Amniotic stem cell (primary cell): ENCODE measurements at regions not wholly inside any gene's neighbourhood (a gene's known extent, or its start where the extent isn't known, plus 50 kb on each side); places are given as distances from the start of the nearest gene placed in this dataset.
A peak's percentile ranks its signal among the peaks of the same experiment; 100 is the strongest.
"Not testable (repeated sequence)": the region's sequence is repeated elsewhere in the genome, so short reads cannot be mapped to it uniquely, and the experiment has no call there.

Source experiments
- DNase-seq: peaks from one replicate; lab custom pipeline; 2025; lab: John Stamatoyannopoulos, UW

DNA sequence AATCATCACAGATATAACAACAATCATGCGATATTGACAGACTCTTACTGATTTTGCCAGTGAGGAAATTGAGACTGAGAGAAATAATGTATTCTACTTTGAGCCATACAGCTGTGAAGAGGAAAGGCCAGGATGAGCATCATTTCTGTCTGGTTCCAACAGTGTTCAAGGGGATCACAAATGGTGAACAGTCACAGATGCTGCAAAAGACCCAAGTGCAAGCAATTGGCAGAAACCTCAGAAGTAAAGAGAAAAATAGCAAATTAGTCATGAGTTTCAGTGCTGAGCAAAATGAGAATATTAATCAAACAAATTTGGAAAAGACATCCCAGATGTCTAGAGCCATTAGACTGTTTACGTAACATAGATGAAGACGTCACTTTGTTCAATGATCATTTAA, 114.1 kb downstream of the RAB38 start:
- no peak for DNase-seq

GRCh38 chr11:88059326-88059725, 115.9 kb downstream of the RAB38 start:
- no peak for DNase-seq

DNA sequence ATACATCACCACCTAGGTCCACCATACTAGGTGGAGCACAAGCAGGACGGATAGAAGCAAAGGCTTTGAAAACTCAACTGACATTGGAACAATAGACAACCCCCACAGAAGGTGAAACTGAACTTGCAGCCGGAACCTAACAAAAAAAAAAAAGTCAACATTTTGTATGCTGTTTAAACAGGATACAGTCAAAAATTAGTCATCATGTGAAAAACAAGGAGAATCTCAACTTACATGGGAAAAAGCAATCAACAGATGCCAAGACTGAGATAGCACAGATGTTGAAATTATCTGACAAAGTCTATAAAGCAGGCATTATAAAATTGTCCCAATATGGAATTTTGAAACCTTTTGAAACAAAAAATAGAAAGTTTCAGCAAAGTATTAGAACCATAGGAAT, 123.8 kb downstream of the RAB38 start:
- no peak for DNase-seq

GRCh38 chr11:88050247-88050646, 125.0 kb downstream of the RAB38 start:
- DNase-seq = no peak

GRCh38 chr11:88045288-88045687, 130.0 kb downstream of the RAB38 start:
- not testable (repeated sequence) for DNase-seq

DNA sequence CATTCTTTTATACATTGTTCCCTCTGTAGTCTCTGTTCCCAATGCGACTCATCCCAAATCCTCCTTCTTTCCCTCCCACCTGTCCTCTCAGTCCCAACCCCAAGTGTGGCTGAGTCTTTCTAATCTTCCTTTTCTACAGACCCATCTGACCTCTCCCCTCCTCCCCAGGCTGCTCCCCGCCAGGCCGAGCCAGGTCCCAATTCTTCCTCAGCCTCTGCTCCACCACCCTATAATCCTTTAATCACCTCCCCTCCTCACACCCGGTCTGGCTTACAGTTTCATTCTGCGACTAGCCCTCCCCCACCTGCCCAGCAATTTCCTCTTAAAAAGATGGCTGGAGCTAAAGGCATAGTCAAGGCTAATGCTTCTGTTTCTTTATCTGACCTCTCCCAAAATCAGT, 130.6 kb downstream of the RAB38 start:
- DNase-seq = not testable (repeated sequence)

- DNase-seq = no peak
Measured at GRCh38 chr11:88043149-88043548, 132.1 kb downstream of the RAB38 start.

GRCh38 chr11:88042647-88043046, 132.6 kb downstream of the RAB38 start:
- no peak for DNase-seq

GRCh38 chr11:88042238-88042637, 133.0 kb downstream of the RAB38 start:
- DNase-seq = no peak

- no peak for DNase-seq
Measured at GRCh38 chr11:88041679-88042078, 133.6 kb downstream of the RAB38 start.

DNA sequence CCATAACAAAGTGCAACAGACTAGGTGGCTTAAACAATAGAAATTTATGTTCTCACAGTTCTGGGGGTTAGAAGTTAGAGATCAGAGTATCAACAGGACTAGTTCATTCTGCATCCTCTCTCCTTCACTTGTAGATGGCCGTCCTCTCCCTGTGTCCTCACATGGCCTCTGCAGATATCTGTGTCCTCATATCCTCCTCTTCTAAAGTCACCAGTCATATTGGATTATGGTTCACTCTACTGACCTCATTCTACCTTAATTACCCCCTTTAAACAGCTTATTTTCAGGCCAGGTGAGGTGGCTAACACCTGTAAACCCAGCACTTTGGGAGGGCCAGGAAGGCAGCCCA, 135.1 kb downstream of the RAB38 start:
- DNase-seq = no peak

- DNase-seq = no peak
Measured at GRCh38 chr11:88039476-88040147, 135.6 kb downstream of the RAB38 start.

DNA sequence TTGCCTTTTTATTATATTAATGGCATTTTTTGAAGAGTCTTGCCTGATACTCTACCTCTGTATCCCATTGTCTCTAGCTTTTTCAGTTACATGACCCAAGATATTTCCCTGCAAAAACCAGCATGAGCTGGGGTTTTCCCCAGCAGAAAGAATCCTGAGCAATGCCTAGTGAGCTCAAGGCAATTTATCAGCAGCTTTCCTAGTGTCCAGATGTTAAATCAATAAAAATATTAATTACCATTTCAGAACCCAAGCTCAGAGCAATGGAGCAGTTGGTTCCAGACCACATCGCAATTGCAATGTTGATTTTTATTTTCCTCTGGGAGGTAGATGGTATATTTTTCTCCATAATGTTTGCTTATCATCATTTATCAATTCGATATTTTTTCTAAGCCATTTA, 137.2 kb downstream of the RAB38 start:
- no peak for DNase-seq

DNA sequence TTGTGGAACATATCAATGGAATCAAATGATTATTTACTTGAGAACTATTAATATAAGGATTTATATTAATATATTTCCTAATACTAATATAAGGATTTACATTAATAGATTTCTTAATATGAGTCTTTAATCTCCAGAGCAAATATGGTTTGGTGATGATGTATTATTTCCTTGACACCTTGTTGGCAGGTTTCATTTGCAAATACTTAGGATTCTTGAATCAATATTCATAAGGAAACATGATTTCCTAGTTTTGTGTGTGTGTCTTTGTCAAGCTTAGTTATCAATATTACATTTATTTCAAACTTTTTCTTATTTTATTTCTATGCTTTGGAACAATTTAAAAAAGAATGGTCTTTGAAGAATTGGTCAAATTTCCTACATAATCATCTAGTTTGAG, 138.5 kb downstream of the RAB38 start:
- DNase-seq = no peak

DNA sequence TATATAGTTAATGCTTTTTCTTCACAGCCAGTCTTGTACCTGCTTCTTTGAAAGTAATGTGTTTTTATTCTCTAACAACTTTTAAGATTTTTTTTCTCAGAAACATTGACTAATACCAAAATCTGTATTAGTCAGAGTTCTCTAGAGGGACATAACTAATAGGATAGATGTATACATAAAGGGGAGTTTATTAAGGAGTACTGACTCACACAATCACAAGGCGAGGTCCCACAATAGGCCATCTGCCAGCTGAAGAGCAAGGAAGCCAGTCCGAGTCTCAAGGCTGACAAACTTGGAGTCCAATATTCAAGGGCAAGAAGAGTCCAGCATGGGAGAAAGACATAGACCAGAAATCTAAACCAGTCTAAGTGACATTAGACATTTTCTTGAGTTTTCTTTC, 140.0 kb downstream of the RAB38 start:
- DNase-seq = no peak

DNA sequence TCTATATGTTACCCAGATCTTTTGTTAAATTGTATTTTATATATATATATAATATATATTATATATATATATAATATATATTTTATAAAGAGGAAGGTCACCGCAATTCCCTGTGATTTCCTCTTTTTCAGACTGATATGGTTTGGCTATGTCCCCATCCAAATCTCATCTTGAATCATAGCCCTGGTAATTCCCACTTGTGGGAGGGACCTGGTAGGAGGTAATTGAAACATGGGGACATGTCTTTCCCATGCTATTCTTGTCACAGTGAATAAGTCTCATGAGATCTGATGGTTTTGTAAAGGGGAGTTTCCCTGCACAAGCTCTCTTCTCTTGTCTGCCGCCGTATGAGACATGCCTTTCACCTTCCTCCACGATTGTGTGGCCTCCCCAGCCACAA, 157.6 kb downstream of the RAB38 start:
- DNase-seq = no peak

- DNase-seq = peak; percentile 71
Measured at GRCh38 chr11:88016392-88017170, 158.7 kb downstream of the RAB38 start.

DNA sequence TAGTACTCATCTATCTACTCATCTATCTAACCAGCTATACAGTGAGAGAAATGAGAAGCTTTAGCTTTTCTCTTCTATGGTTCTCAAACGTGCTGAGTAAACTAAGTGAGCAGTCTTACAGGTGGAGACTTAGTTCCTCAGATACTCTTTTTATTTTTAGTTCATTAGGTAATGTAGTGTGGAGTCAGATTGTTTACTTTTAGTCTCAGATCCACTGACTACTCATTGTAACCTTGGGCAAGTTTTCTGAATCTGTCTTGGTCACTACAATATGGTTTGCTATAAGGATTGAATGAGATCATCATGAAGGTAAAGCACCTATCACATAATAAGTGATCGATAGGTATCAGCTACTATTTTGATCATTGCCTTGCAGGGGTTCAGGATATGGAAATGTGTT, 160.1 kb downstream of the RAB38 start:
- no peak for DNase-seq

DNA sequence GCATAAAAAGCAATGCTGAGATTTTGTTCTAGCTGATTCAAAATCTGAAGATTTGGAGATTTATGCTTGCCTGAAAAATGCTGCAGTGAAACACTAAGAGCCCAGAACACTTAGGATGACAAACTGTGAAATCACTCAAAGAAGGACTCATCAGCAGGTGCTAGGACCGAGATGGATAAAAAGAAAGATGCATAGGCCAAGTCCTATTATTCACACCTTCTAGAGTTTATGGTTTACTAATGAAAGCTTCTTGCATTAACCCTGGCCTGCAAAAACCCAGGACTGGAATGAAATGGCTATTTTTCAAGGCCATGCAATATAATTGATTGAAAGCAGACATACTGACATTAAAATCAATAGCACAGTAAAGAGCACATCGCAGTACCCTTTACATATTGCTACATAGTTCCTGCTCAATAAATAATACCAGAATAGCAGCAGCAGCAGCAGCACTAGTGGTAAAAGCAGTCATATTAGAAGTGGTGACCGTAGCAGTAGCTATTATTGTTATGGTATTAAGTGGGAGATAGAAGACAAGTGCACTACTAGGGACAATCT, 161.7 kb downstream of the RAB38 start:
- no peak for DNase-seq

- no peak for DNase-seq
Measured at GRCh38 chr11:88012456-88012855, 162.8 kb downstream of the RAB38 start.

DNA sequence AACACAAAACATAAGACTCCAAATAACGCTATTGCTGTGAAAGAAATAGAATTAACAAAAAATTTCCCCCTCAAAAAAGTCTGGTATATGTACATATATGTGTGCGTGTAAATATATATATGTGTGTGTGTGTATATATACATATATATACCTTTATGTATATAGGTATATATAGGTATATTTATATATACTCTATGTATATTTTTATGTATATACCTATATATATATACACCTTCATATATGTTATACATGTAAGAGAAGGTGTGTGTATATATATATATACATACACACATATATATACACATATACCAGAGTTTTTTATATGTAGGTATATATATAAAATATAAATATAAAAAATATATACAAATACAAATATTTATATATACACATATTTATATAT, 199.2 kb downstream of the RAB38 start:
- DNase-seq = no peak

DNA sequence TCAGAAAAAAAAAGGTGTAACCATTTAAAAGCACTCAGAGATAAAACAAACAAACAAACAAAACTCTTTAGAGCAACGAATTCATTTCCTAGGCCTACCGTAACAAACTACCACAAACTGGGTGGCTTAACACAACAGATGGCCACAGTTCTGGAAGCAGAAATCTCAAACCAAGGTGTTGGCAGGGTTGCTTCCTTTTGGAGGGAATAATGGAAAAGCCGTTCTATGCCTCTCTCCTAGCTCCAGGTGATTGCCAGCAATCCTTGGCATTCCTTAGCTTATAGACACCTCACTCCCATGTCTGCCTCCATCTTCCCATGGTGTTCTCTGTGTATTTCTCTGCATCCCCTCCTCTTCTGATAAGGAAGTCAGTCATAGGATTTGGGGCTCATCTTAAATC, 200.4 kb downstream of the RAB38 start:
- no peak for DNase-seq

GRCh38 chr11:87972133-87972532, 203.1 kb downstream of the RAB38 start:
- DNase-seq = no peak

DNA sequence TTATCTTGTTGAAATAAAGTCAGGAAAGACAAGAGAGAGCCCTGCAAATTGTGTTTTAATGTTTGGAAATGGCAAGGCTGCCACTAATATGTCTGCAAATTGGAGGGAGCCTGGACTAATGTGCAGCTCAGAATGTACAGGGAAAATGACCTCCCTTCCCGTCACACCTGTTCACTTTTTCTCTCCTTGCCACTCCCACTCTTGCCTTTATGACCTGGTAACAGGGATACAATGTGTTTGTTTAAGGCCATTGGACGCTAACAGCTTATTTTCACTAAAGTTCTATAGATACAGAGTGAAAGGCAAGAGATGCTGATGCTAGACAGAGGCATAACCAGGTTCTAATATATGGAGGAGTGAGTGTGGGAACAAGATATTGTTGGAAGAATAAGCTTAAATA, 203.9 kb downstream of the RAB38 start:
- no peak for DNase-seq
